HEK293T (cell line): ENCODE measurements at regions not wholly inside any gene's neighbourhood (a gene's known extent, or its start where the extent isn't known, plus 50 kb on each side); places are given as distances from the start of the nearest gene placed in this dataset.
"Not testable (repeated sequence)": the region's sequence is repeated elsewhere in the genome, so short reads cannot be mapped to it uniquely, and the experiment has no call there.

Experiments used
- CTCF ChIA-PET: fragments of 350-600 bp; formaldehyde crosslinking; extraction: SDS; loops from one replicate; lab custom pipeline; 2021; ENCODE audit warnings: antibody characterized with exemption, inconsistent platforms; lab: Yijun Ruan, JAX
- POLR2A ChIA-PET: fragments of 350-600 bp; formaldehyde crosslinking; extraction: SDS; loops from one replicate; lab custom pipeline; 2020; ENCODE audit warnings: antibody characterized with exemption, inconsistent platforms; lab: Yijun Ruan, JAX
- DNase-seq: peaks from one replicate; pipeline ENCODE4 v3.0.0; 2012; ENCODE audit warnings: mixed read lengths; ENCODE audit errors: extremely low spot score
- ARNT ChIP-seq: fragments of 450-650 bp; IDR thresholded peaks from 2 replicates; pipeline ENCODE4 v1.6.1; 2017; ENCODE audit warnings: mild to moderate bottlenecking
- BHLHE40 ChIP-seq: fragments of 450-650 bp; IDR thresholded peaks from 2 replicates; pipeline ENCODE4 v1.6.1; 2016; ENCODE audit warnings: mild to moderate bottlenecking, moderate library complexity, borderline replicate concordance
- CTBP1 ChIP-seq: fragments of 450-650 bp; IDR thresholded peaks from 2 replicates; pipeline ENCODE4 v1.6.1; 2016; ENCODE audit warnings: borderline replicate concordance
- ELF4 ChIP-seq: fragments of 450-650 bp; IDR thresholded peaks from 2 replicates; pipeline ENCODE4 v1.6.1; 2017; ENCODE audit warnings: antibody characterized with exemption
- FOXA1 ChIP-seq: fragments of 450-650 bp; IDR thresholded peaks from 2 replicates; pipeline ENCODE4 v1.6.1; 2016; ENCODE audit warnings: mild to moderate bottlenecking
- FOXK2 ChIP-seq: fragments of 450-650 bp; IDR thresholded peaks from 2 replicates; pipeline ENCODE4 v1.6.1; 2016; ENCODE audit warnings: mild to moderate bottlenecking
- FOXM1 ChIP-seq: fragments of 450-650 bp; IDR thresholded peaks from 2 replicates; pipeline ENCODE4 v1.6.1; 2017; ENCODE audit warnings: mild to moderate bottlenecking, borderline replicate concordance
- HDGF ChIP-seq: fragments of 450-650 bp; IDR thresholded peaks from 2 replicates; pipeline ENCODE4 v1.6.1; 2017; ENCODE audit warnings: antibody characterized with exemption, borderline replicate concordance
- L3MBTL2 ChIP-seq: fragments of 450-650 bp; conservative IDR thresholded peaks from 2 replicates; pipeline ENCODE4 v1.6.1; 2016; ENCODE audit warnings: mild to moderate bottlenecking
- LEF1 ChIP-seq: fragments of 450-650 bp; IDR thresholded peaks from 2 replicates; pipeline ENCODE4 v1.6.1; 2017; ENCODE audit warnings: mild to moderate bottlenecking, borderline replicate concordance
- NFRKB ChIP-seq: fragments of 450-650 bp; IDR thresholded peaks from 2 replicates; pipeline ENCODE4 v1.6.1; 2016; ENCODE audit warnings: mild to moderate bottlenecking, moderate library complexity
- PKNOX1 ChIP-seq: fragments of 450-650 bp; IDR thresholded peaks from 2 replicates; pipeline ENCODE4 v1.6.1; 2016
- SP1 ChIP-seq: fragments of 450-650 bp; IDR thresholded peaks from 2 replicates; pipeline ENCODE4 v1.6.1; 2017
- SUZ12 ChIP-seq: fragments of 450-650 bp; IDR thresholded peaks from 2 replicates; pipeline ENCODE4 v1.6.1; 2016; ENCODE audit warnings: mild to moderate bottlenecking
- TARDBP ChIP-seq: fragments of 450-650 bp; IDR thresholded peaks from 2 replicates; pipeline ENCODE4 v1.6.1; 2016
- ZNF384 ChIP-seq: fragments of 450-650 bp; IDR thresholded peaks from 2 replicates; pipeline ENCODE4 v1.6.1; 2016

DNA sequence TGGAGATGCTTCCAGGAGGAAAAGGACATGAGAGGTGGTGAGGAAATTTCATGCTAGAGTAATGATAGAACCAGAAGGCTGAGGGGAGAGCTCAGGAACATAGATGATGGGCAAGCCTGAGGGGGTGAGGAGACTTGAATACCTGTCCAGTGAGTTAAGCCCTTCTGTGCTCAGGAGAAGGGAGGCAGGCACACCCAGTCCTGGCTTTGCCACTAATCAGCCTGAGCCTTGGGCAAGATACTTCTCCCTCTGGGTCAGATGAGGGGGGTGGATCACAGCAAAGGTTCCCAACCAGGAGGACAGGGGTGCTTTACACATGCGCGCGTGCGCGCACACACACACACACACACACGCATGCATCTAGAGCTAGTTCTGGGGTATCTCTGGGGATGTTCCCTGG lies 60.5 kb upstream of the KCNK12 start:
- no peak for DNase-seq
- TF ChIP-seq PKNOX1 = no peak
- CTCF ChIA-PET = interaction anchor here (0.8 kb wide), 1 partner anchor 10 kb away, joined by 3 read pairs; no protein-coding TSS in a partner anchor
- POLR2A ChIA-PET = no interaction called here

- ChIA-PET CTCF (no interaction called here), POLR2A (no interaction called here)
- TF ChIP-seq SP1 = no peak
- no peak for TF ChIP-seq L3MBTL2
- TF ChIP-seq SUZ12 = no peak
- TF ChIP-seq ARNT = no peak
- TF ChIP-seq HDGF = no peak
- no peak for TF ChIP-seq LEF1
- TF ChIP-seq CTBP1 = no peak
- no peak for TF ChIP-seq PKNOX1
- TF ChIP-seq FOXA1 = no peak
- no peak for TF ChIP-seq FOXM1
- no peak for DNase-seq
Observed at GRCh38 chr2:47629501-47630460, 59.0 kb upstream of the KCNK12 start.

DNA sequence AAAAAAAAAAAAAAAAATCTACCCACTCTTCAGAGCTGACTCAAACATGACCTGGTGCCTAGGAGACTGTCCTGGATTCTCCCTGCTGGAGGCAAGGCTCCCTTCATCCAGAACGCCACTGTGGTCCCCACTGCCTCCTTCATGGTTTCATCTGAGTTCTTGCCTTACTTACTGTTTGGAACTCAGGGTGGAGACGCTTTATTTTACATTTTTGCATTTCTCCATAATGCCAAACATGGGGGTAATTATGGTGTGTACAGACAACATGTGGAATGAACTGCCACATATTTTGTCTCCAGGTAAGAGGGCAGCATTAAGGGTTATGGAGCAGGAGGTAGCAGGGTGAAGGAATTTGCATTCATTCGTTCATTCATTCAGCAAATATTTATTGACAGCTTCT lies 58.1 kb upstream of the KCNK12 start:
- no peak for DNase-seq
- ChIA-PET POLR2A (no interaction called here), CTCF (no interaction called here)
- TF ChIP-seq L3MBTL2 (no peak), BHLHE40 (no peak), NFRKB (no peak), PKNOX1 (no peak), ELF4 (no peak), CTBP1 (no peak), SUZ12 (no peak), HDGF (no peak), FOXA1 (no peak)

- DNase-seq = no peak
- TF ChIP-seq FOXA1 (no peak), TARDBP (no peak), CTBP1 (no peak), HDGF (no peak), PKNOX1 (no peak), ARNT (no peak), NFRKB (no peak), FOXM1 (no peak), SP1 (no peak), ZNF384 (no peak), SUZ12 (no peak), ELF4 (no peak), LEF1 (no peak), FOXK2 (no peak), BHLHE40 (no peak), L3MBTL2 (no peak)
- CTCF ChIA-PET = no interaction called here
- POLR2A ChIA-PET = no interaction called here
Observed at GRCh38 chr2:47626664-47627063, 55.9 kb upstream of the KCNK12 start.

DNA sequence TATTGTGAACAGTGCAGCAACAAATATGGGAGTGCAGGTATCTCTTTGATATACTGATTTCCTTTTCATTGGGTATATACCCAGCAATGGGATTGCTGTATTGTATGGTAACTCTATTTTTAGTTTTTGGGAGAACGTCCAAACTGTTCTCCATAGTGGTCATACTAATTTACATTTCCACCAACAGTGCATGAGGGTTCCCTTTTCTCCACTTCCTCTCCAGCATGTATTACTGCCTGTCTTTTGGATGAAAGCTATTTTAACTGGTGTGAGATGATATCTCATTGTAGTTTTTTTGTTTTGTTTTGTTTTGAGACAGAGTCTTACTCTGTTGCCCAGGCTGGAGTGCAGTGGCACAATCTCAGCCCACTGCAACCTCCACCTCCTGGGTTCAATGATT lies 52.4 kb upstream of the KCNK12 start:
- POLR2A ChIA-PET, CTCF ChIA-PET, DNase-seq: not testable (repeated sequence)

DNA sequence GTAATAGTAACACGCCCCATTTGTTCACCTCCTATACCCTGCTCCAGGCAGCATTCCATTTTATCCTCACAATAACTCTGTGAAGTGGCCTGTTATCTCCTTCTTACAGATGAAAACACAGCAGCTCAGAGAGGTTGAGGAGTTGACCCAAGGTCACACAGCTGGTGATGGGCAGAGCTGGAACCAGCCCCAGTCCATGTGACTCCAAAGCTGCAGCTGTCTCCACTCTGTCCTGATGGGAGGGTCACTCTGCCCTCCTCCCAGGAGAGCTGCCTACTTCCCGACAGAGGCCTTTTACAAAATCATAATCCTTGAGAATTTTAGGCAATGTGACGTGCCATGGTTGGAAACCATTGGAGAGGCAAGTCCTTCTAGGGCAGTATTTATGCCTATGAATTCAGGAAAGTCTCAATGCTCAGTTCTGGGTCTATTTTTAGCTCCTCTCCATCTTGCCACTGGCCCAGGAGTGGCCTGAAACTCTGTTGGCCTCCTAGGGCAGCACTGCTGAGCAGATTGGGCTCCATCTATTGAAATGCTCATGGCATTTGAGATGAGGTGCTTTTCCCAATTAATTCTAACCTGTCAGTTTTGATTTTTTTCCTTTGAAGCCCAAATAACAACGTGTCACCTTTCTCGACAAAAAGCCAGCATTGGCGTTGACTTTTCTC lies 50.1 kb upstream of the KCNK12 start:
- POLR2A ChIA-PET = no interaction called here
- no peak for TF ChIP-seq SP1
- no peak for TF ChIP-seq BHLHE40
- no peak for TF ChIP-seq FOXK2
- TF ChIP-seq HDGF = no peak
- TF ChIP-seq PKNOX1 = no peak
- TF ChIP-seq ELF4 = no peak
- no peak for TF ChIP-seq TARDBP
- TF ChIP-seq FOXM1 = no peak
- no peak for TF ChIP-seq CTBP1
- no peak for TF ChIP-seq L3MBTL2
- no peak for DNase-seq
- CTCF ChIA-PET = interaction anchor here (0.7 kb wide), 1 partner anchor 859 kb away, joined by 8 read pairs; no protein-coding TSS in a partner anchor
